ENCODE measurements at regions not wholly inside any gene's neighbourhood (a gene's known extent, or its start where the extent isn't known, plus 50 kb on each side); places are given as distances from the start of the nearest gene placed in this dataset.

DNA sequence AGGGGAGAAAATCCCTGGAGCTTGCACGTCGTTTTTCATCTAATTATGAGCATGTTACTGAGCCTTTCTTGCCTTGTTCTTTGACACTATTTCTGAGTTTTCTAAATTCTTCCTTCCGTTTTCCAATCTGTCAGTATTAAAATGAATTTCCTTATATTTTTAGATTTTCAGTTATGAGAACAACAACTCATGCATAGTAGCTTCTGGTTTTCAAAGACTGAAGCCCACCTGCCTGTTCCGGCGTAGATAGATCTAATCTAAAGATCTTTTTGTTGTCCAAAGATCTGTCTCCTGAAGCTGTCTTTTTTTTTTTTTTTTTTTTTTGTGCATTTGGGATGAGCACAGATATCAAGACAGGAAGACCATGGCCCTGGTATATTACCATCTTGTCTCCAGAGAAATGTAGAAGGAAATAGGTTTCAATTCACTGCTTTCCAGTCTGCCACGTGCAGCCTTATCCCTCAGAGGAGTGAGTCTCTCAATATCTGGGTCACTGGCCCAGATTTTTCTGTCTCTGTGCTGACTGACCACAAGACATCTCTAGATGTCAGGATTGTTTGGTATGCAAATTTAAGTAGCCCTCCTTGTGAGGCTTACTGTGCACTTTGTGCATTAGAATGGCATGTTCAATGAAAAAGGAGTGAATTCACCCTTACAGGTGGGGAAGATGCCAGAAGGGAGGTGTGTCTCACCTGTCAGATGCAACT lies 222.3 kb upstream of the TMC3 start:
- no peaks in the 10 kb centered on the region for H3K4me1 ChIP-seq (replicated peaks in 1 of 2; ENCODE audit: control insufficient read depth in 2 of 2, insufficient read depth in 2 of 2, low read length in 2 of 2)
- POLR2A ChIA-PET: no interaction called here
- H3K27ac ChIP-seq (ENCODE audit: extremely low read depth, low read depth, low read length): no peak overlapping the region
- H3K9ac ChIP-seq (ENCODE audit: insufficient read depth in 1 of 2, low read depth in 2 of 2, low read length in 2 of 2): no peak overlapping the region
- no peaks in the 10 kb centered on the region for H3K9me1 ChIP-seq (ENCODE audit: control insufficient read depth, insufficient read depth, low read length)
- WGBS (ENCODE audit: insufficient coverage, low coverage, missing lambda C conversion rate): 3% methylated on average over 6 of the region's 6 CpGs
- no peak for ATAC-seq
- no peak for TF ChIP-seq GABPB1 (CRISPR knock-in tag; IDR thresholded peaks at IDR 0.05)
- no peaks in the 10 kb centered on the region for H3K27me3 ChIP-seq (ENCODE audit: control insufficient read depth in 2 of 2, insufficient read depth in 2 of 2, low read length in 2 of 2)
- no peaks in the 10 kb centered on the region for H4K20me1 ChIP-seq (replicated peaks; ENCODE audit: control insufficient read depth, insufficient read depth, low read length)
- no TSS peak for BruUV-seq (replicated peaks)
- intact Hi-C loops (cut with micrococcal nuclease) (no loop called here), in situ Hi-C loops (cut with MboI) (no loop called here)
- H3K4me2 ChIP-seq (ENCODE audit: insufficient read depth, low read length): no peak overlapping the region
- no peak overlapping the region for H2AFZ ChIP-seq (ENCODE audit: low read depth, low read length)
- no peaks in the 10 kb centered on the region for H3K79me2 ChIP-seq (ENCODE audit: control insufficient read depth, insufficient read depth, low read length)
- no peak for DNase-seq (ENCODE audit: extremely low read depth in 1 of 4, low spot score in 3 of 4)
- CTCF ChIA-PET (ENCODE audit: low intra/inter-chr PET ratio): no interaction called here
- no peaks in the 10 kb centered on the region; the same call in 1 of the 2 replicates for H3K9me3 ChIP-seq (replicated peaks; ENCODE audit: control insufficient read depth, insufficient read depth, low read depth, low read length)
- H3K4me3 ChIP-seq: no peak overlapping the region
- FAIRE-seq: no peak
- no peaks in the 10 kb centered on the region for H3K36me3 ChIP-seq (ENCODE audit: control insufficient read depth, insufficient read depth, low read length)

DNA sequence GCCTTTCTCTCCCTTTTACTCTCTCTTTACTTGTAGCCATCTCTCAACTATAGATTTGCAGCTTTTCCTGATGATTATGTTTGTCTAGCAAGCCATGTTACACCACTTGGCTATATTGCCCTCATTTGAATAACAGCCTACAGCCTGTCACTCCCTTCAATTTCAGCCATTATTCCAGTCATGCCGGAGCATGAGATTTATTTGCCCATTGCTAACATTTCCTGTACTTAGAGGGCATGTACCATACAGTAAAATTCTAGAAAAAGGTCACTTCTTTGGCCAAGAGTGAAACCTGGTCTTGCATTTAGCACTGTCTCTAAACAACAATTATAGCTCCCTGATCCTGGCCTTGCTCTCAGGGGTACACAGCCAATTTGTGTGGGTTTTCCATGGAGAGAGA lies 221.7 kb upstream of the TMC3 start:
- Histone ChIP-seq H2AFZ (ENCODE audit: low read depth, low read length) (no peak overlapping the region), H3K36me3 (ENCODE audit: control insufficient read depth, insufficient read depth, low read length) (no peaks in the 10 kb centered on the region), H3K9ac (ENCODE audit: insufficient read depth in 1 of 2, low read depth in 2 of 2, low read length in 2 of 2) (no peak overlapping the region), H3K79me2 (ENCODE audit: control insufficient read depth, insufficient read depth, low read length) (no peaks in the 10 kb centered on the region), H3K27ac (ENCODE audit: extremely low read depth, low read depth, low read length) (no peak overlapping the region), H3K4me2 (ENCODE audit: insufficient read depth, low read length) (no peak overlapping the region), H3K9me1 (ENCODE audit: control insufficient read depth, insufficient read depth, low read length) (no peaks in the 10 kb centered on the region), H3K9me3 (replicated peaks; ENCODE audit: control insufficient read depth, insufficient read depth, low read depth, low read length) (no peaks in the 10 kb centered on the region; the same call in 1 of the 2 replicates), H3K4me1 (replicated peaks in 1 of 2; ENCODE audit: control insufficient read depth in 2 of 2, insufficient read depth in 2 of 2, low read length in 2 of 2) (no peaks in the 10 kb centered on the region), H3K27me3 (ENCODE audit: control insufficient read depth in 2 of 2, insufficient read depth in 2 of 2, low read length in 2 of 2) (no peaks in the 10 kb centered on the region), H3K4me3 (no peak overlapping the region), H4K20me1 (replicated peaks; ENCODE audit: control insufficient read depth, insufficient read depth, low read length) (no peaks in the 10 kb centered on the region)
- intact Hi-C loops (cut with micrococcal nuclease): no loop called here
- no peak for DNase-seq (ENCODE audit: extremely low read depth in 1 of 4, low spot score in 3 of 4)
- no peak for ATAC-seq
- whole genome bisulfite sequencing (ENCODE audit: insufficient coverage, low coverage, missing lambda C conversion rate): 0% methylated on average over 1 of the region's 1 CpG
- no peak for FAIRE-seq
- ChIA-PET POLR2A (no interaction called here), CTCF (ENCODE audit: low intra/inter-chr PET ratio) (no interaction called here)
- in situ Hi-C loops (cut with MboI): no loop called here
- no TSS peak for BruUV-seq (replicated peaks)
- TF ChIP-seq ZNF766 (CRISPR knock-in tag; conservative IDR thresholded peaks at IDR 0.05) (no peak), KLF6 (CRISPR knock-in tag; IDR thresholded peaks at IDR 0.05; ENCODE audit: borderline replicate concordance) (no peak), ZSCAN29 (IDR thresholded peaks at IDR 0.05) (no peak), ZNF764 (CRISPR knock-in tag; IDR thresholded peaks at IDR 0.05; ENCODE audit: low read depth) (no peak), YBX1 (IDR thresholded peaks at IDR 0.05) (no peak), CREB1 (IDR thresholded peaks at IDR 0.05) (no peak), CREB1 (CRISPR knock-in tag; IDR thresholded peaks at IDR 0.05) (no peak), ETV6 (IDR thresholded peaks at IDR 0.05; ENCODE audit: borderline replicate concordance in 1 of 2, low read depth in 2 of 2, low read length in 1 of 2) (no peak), ETV6 (CRISPR knock-in tag; IDR thresholded peaks at IDR 0.05; ENCODE audit: borderline replicate concordance) (no peak)
- TF ChIP-seq, protein P1, sequence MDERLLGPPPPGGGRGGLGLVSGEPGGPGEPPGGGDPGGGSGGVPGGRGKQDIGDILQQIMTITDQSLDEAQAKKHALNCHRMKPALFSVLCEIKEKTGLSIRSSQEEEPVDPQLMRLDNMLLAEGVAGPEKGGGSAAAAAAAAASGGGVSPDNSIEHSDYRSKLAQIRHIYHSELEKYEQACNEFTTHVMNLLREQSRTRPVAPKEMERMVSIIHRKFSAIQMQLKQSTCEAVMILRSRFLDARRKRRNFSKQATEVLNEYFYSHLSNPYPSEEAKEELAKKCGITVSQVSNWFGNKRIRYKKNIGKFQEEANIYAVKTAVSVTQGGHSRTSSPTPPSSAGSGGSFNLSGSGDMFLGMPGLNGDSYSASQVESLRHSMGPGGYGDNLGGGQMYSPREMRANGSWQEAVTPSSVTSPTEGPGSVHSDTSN (CRISPR knock-in tag; IDR thresholded peaks at IDR 0.05; ENCODE audit: low read depth): no peak
- TF ChIP-seq, protein P1 (tag; conservative IDR thresholded peaks at IDR 0.05; ENCODE audit: low read depth): no peak
